Loucy (cell line): ENCODE measurements at regions not wholly inside any gene's neighbourhood (a gene's known extent, or its start where the extent isn't known, plus 50 kb on each side); places are given as distances from the start of the nearest gene placed in this dataset.

Experiments
- H2AFZ ChIP-seq: fragments of 200-600 bp; sonication (generic); 2 replicates; pipeline ENCODE4 v1.6.0; 2016; ENCODE audit warnings: antibody characterized with exemption, mild to moderate bottlenecking, low read length, moderate library complexity
- H3F3A ChIP-seq: fragments of 200-600 bp; 2 replicates; pipeline ENCODE4 v1.6.0; 2016; ENCODE audit warnings: antibody characterized with exemption, low read depth, mild to moderate bottlenecking
- H3K27me3 ChIP-seq: fragments of 200-600 bp; sonication (generic); 2 replicates; pipeline ENCODE4 v1.6.1; 2014; ENCODE audit warnings: low read length, mild to moderate bottlenecking; ENCODE audit not compliant: insufficient read depth, poor library complexity, severe bottlenecking
- H3K36me3 ChIP-seq: fragments of 200-600 bp; sonication (generic); 2 replicates; pipeline ENCODE4 v1.6.1; 2016; ENCODE audit warnings: low read length; ENCODE audit not compliant: insufficient read depth
- H3K4me1 ChIP-seq: fragments of 200-600 bp; sonication (generic); 2 replicates; pipeline ENCODE4 v1.5.1; 2014; ENCODE audit warnings: low read length, mild to moderate bottlenecking; ENCODE audit not compliant: insufficient read depth, poor library complexity, severe bottlenecking
- H3K4me2 ChIP-seq: fragments of 200-600 bp; sonication (generic); 2 replicates; pipeline ENCODE4 v1.6.0; 2014; ENCODE audit warnings: antibody characterized with exemption, low read length, low read depth, mild to moderate bottlenecking; ENCODE audit not compliant: poor library complexity, severe bottlenecking
- H3K4me3 ChIP-seq: fragments of 200-600 bp; sonication (generic); 2 replicates; pipeline ENCODE4 v1.5.1; 2014; ENCODE audit warnings: low read length, mild to moderate bottlenecking, mixed read lengths; ENCODE audit not compliant: poor library complexity, severe bottlenecking
- H3K79me2 ChIP-seq: fragments of 200-600 bp; sonication (generic); 2 replicates; pipeline ENCODE4 v1.6.1; 2014; ENCODE audit warnings: low read length; ENCODE audit not compliant: insufficient read depth
- H3K9ac ChIP-seq: fragments of 200-600 bp; sonication (generic); 2 replicates; pipeline ENCODE4 v1.6.0; 2014; ENCODE audit warnings: mild to moderate bottlenecking, low read depth, low read length, moderate library complexity; ENCODE audit not compliant: poor library complexity, severe bottlenecking
- H3K9me2 ChIP-seq: fragments of 200-600 bp; sonication (generic); replicated peaks from 2 replicates; pipeline ENCODE4 v1.6.1; 2016; ENCODE audit warnings: low read depth, low read length, mixed read lengths
- H3K9me3 ChIP-seq: fragments of 200-600 bp; sonication (generic); 2 replicates; pipeline ENCODE4 v1.6.1; 2014; ENCODE audit warnings: mild to moderate bottlenecking, antibody characterized with exemption, low read length, low read depth; ENCODE audit not compliant: insufficient read depth
- H4K20me1 ChIP-seq: fragments of 200-600 bp; sonication (generic); 2 replicates; pipeline ENCODE4 v1.6.0; 2014; ENCODE audit warnings: antibody characterized with exemption, low read length, mild to moderate bottlenecking; ENCODE audit not compliant: insufficient read depth, poor library complexity, severe bottlenecking
- CTCF ChIP-seq: fragments of 200-600 bp; sonication (generic); conservative IDR thresholded peaks from 2 replicates; pipeline ENCODE4 v1.5.1; 2014; ENCODE audit warnings: mild to moderate bottlenecking, antibody characterized with exemption, low read length
- EZH2phosphoT487 ChIP-seq: fragments of 200-600 bp; IDR thresholded peaks from 2 replicates; pipeline ENCODE4 v1.6.1; 2018; ENCODE audit warnings: antibody characterized with exemption, mild to moderate bottlenecking, moderate library complexity, borderline replicate concordance

GRCh38 chr13:54574791-54575190, 1546.2 kb downstream of the OLFM4 start:
- Histone ChIP-seq H3K9me2 (no peaks in the 10 kb centered on the region), H3K9ac (no peak overlapping the region), H3K4me3 (no peak overlapping the region), H3K4me2 (no peak overlapping the region), H3K9me3 (no peaks in the 10 kb centered on the region), H3K36me3 (no peaks in the 10 kb centered on the region), H4K20me1 (no peaks in the 10 kb centered on the region), H3K27me3 (no peaks in the 10 kb centered on the region), H3K4me1 (no peaks in the 10 kb centered on the region), H2AFZ (no peak overlapping the region), H3K79me2 (no peaks in the 10 kb centered on the region), H3F3A (no peaks in the 10 kb centered on the region)
- TF ChIP-seq EZH2phosphoT487 = no peak

- Histone ChIP-seq H3K9me3 (no peaks in the 10 kb centered on the region), H3K9me2 (no peaks in the 10 kb centered on the region), H3K4me2 (no peak overlapping the region), H3K4me1 (no peaks in the 10 kb centered on the region), H3K79me2 (no peaks in the 10 kb centered on the region), H2AFZ (no peak overlapping the region), H3F3A (no peaks in the 10 kb centered on the region), H3K9ac (no peak overlapping the region), H3K36me3 (no peaks in the 10 kb centered on the region), H3K27me3 (no peaks in the 10 kb centered on the region), H4K20me1 (no peaks in the 10 kb centered on the region), H3K4me3 (no peak overlapping the region)
- TF ChIP-seq EZH2phosphoT487 = no peak
- TF ChIP-seq CTCF = no peak
Observed at GRCh38 chr13:54591540-54591939, 1562.9 kb downstream of the OLFM4 start.

- no peaks in the 10 kb centered on the region for H3K27me3 ChIP-seq
- H3K9me2 ChIP-seq = no peaks in the 10 kb centered on the region
- H3K79me2 ChIP-seq = no peaks in the 10 kb centered on the region
- no peak overlapping the region for H2AFZ ChIP-seq
- no peaks in the 10 kb centered on the region for H3F3A ChIP-seq
- no peaks in the 10 kb centered on the region for H3K4me1 ChIP-seq
- TF ChIP-seq CTCF (no peak), EZH2phosphoT487 (no peak)
- H3K9ac ChIP-seq = no peak overlapping the region
- H3K36me3 ChIP-seq = no peaks in the 10 kb centered on the region
- H3K4me2 ChIP-seq = no peak overlapping the region
- H3K4me3 ChIP-seq = no peak overlapping the region
- no peaks in the 10 kb centered on the region for H3K9me3 ChIP-seq
- no peaks in the 10 kb centered on the region for H4K20me1 ChIP-seq
Observed at GRCh38 chr13:54592201-54592600, 1563.6 kb downstream of the OLFM4 start.

- TF ChIP-seq CTCF = no peak
- H3K4me1 ChIP-seq = no peaks in the 10 kb centered on the region
Observed at GRCh38 chr13:54593504-54593903, 1564.9 kb downstream of the OLFM4 start.

More at GRCh38 chr13:54593504-54593903, 1564.9 kb downstream of the OLFM4 start:
- Histone ChIP-seq H4K20me1 (no peaks in the 10 kb centered on the region), H3K36me3 (no peaks in the 10 kb centered on the region), H3K9me3 (no peaks in the 10 kb centered on the region), H3K27me3 (no peaks in the 10 kb centered on the region), H3K9ac (no peak overlapping the region), H3K79me2 (no peaks in the 10 kb centered on the region), H3K4me3 (no peak overlapping the region), H3F3A (no peaks in the 10 kb centered on the region), H2AFZ (no peak overlapping the region), H3K4me2 (no peak overlapping the region), H3K9me2 (no peaks in the 10 kb centered on the region)
